NCI-H510A treated with DMSO at 0.1 percent for 48 hours (cell line): ENCODE measurements at regions not wholly inside any gene's neighbourhood (a gene's known extent, or its start where the extent isn't known, plus 50 kb on each side); places are given as distances from the start of the nearest gene placed in this dataset.
A peak's percentile ranks its signal among the peaks of the same experiment; 100 is the strongest.

Experiments used
- DNase-seq: peaks from one replicate; lab custom pipeline; 2025; lab: John Stamatoyannopoulos, UW

DNA sequence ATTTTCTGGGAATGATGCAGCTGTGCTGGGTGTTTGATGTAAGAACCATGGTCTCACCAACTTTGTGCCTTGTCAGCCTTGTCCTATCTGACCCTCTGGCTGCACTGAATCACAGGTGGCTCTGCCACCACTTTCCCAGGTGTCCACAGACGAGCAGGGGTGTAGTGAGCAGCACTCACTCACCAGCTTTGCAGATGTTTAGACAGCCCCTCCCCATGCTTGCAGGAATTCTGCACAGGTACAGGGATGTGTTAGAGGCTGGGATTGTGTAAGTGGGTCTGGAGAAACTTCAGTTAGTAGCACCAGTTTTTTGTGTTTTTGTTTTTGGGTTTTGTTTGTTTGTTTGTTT lies 88.2 kb upstream of the NAA20 start:
- DNase-seq = no peak

DNA sequence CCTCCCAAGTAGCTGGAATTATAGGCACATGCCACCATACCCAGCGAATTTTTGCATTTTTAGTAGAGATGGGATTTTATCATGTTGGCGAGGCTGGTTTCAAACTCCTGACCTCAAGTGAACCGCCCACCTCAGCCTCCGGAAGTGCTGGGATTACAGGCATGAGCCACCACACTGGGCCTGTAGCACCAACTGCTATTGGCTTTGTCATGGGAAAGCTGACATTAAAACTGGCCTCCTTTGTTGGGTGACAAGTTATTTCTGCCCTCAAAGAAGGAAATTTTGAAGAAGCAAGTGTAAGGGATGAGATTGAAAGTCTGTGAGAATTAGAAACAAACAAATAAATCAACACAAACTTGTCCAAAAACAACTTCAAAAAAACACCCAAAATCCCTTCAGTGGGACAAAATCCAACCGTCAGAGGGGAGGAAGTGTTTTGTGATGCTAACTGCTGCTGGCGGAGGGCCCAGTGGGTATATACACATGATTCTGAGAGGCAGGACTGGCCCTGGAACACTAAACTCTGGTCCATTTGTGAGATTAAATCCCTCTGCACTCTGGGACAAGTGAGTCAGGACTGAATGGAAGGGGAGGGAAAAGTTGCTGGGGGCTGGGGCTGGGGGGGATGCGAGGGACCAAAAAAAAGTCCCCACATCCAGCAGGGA lies 87.5 kb upstream of the NAA20 start:
- DNase-seq = no peak

DNA sequence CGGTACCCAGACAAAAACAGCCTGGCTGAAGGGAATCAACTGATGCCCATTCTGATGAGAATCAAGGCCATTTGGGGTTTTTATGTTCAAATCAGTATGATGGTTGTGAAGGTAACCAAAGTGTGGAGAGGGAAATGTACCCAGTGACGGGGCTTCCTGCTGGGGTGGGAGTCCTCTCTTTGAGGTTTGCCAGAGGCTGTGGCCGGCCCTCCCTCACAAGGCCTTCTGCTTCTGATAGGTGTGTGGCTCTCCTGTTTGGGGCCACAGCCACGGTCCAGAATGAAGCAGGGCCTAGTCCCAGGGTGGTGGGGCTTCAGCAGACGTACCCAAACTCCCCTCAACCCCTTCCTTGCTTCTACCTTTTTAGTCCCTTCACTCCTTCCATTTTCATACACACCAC lies 86.7 kb upstream of the NAA20 start:
- no peak for DNase-seq

DNA sequence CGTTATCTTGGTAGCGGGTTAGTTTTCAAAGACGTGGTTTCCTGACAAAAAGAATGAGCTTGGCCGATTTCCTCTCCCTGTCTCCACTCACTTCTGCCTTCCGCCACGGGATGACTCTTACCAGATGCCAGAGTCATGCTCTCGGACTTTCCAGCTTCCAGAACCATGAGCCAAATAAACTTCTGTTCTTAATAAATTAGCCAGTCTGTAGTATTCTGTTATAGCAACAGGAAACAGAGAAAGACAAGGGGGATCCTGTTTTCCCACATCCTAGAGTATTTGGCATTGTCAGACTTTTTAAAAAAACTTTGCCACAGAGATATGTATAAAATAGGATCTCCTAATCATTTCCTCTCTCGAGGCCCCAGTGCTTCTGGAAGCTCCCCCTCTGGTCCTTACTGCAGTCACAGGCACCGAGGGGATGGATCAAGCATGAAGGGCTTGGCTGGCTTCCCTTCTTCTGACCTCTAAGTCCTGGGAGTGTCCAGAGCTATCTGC lies 84.9 kb upstream of the NAA20 start:
- DNase-seq = no peak

DNA sequence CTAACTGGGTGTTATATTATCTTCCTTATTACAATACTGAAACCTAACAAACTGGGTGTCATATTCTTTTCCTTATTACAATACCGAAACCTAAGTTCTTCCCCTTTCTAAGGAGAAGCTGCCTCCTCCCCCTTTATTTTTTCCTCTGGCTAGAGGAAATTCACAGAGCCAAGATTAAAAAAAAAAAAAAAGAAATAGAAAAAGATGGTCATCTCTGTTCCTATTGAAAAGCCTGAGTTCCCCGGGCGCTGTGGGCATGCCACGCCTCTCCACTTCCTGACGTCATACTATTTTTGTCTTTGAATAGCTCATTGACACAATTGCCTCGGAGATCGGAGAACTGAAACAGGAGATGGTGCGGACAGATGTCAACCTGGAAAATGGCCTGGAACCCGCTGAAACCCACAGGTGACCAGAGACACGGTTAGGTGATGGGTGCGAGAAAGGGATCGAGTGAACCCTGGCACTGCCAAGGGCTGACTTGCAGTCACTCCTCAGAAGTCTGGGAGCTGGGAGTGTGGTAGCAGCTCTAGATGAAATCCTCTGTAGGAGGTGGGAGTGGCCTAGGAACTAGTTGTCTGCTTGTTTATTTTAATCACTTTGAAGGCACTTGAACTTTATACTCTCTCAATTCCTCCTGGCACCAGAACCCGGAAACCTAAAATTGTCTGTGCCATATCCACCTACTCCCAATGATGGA lies 82.2 kb upstream of the NAA20 start:
- peak; percentile 93 for DNase-seq

DNA sequence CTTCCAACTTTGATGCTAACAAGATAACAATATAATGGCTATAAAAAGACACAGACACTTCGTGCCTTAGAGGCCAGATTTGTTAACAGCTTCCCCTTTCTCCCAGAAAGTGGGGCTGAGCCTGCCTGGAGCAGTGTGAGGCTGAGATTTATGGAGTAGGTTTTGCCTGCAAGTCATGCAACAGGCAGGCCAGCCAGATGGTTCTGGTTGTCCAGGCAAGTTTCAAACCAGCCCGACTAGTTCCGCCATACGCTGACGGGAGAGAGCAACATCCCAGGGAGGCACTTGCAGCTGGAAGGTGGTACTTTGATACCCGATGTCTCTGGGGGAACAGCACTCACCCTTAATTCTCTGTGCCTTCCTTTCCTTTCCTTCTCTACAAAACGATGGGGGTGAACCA lies 81.3 kb upstream of the NAA20 start:
- peak; percentile 89 for DNase-seq

DNA sequence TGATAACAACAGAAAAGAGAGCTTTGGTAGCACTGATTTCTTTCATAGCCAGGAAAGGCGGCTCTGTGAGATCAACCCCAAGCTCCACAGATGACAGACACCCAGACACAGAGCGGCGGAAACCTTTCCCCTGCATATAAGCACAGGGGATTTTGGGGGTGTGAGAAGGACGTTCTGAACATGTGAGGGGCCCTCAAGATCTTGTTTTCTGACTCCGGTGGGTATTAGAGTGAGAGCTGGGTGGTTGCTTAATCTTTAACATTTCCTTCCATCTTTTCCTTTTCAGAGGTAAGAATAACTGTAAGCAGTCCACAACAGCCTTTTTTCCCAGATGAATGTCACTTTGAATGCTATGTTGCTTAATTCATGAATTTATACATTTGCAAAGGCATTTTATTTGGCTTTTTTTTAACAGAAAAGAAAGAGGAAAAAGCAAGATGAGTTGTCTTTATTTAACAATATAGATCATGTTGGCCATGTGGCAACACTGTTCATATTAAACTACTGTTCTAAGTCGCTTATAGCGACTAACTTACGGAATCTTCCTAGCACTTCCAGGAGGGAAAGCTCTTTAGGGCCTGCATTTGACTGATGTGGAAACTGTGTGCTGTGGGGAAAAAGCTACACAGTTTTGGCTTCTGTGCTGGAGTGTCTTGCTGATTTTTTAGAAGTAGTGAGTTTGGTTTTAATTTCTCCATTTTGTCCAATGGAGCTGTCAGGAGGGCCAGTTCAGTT lies 80.5 kb upstream of the NAA20 start:
- no peak for DNase-seq

DNA sequence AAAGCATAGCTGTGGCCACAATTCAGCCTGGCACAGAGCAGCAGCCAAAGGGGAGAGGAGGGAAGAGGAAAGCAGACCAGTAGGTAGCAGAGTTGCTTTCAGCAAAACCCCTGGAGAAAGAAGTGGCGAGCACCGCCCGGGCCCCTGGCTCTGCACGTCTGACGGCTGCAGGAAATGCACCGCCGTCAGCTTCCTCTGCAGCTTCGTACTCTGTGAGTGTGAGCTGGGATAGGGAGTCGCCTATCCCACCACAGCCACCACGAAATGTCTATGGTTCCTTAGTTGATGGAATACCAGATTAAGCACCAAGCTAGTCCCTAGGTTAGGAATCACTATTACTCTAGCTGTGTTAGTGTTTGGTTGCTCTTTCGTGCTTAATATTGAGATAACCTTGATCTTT lies 79.9 kb upstream of the NAA20 start:
- DNase-seq = no peak

DNA sequence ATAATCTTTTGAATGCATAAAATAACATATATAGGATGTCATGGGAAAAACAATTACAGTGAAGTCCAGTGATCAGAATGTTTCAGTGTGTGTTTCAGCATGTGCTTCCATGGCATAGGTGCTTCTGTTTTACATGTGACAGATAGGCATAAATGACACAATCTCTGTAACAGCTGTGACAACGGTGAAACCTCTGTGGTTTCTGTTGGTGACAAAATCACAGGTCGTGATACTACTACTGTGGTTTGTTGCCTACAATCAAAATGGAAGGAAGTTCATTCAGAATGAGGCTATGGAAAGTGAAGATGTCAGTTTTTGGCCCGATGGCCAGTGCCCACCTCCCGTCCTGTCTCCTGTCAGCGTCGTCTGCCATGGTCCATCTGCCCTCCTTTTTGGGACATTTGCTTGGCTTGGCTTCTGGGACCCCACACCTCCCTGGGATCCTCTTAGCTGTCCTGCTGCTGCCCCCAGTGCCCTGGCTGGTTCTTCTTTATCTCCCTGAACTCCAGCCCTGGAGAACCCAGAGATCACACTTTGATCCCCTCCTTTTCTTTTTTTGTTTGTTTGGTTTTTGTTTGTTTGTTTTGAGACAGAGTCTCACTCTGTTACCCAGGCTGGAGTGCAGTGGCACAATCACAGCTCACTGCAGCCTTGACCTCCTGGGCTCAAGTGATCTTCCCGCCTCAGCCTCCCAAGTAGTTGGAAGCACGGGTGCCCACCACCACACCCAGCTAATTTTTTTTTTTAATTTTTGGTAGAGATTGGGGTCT lies 79.3 kb upstream of the NAA20 start:
- no peak for DNase-seq

DNA sequence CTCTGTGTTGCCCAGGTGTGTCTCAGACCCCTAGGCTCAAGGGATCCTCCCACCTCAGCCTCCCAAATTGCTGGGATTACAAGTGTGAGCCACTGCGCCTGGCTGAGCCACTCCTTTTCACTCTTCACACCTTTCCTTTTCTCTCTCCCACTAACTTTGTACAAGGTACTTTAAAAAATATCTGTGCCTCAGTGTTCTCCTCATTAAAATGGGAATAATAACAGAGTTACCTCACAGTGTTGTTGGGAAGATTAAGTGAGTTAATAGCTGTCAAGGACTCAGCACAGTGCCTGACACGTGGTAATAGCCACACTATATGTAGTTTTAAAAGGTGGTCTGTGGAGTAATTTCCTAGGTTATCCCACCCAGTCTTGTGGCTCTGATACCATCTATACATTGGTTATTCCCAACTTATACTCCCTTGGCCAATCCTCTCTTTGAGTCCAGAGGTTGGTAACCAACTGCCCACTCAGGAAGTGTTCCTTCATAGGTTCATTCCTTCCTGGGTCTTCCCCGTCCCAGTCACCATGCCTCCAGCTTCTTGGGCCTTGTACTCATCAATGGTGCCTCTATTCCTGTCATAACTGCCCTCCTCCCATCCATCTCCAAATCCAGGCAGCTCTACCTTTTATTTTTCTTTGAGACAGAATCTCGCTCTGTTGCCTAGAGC lies 78.6 kb upstream of the NAA20 start:
- DNase-seq = no peak

DNA sequence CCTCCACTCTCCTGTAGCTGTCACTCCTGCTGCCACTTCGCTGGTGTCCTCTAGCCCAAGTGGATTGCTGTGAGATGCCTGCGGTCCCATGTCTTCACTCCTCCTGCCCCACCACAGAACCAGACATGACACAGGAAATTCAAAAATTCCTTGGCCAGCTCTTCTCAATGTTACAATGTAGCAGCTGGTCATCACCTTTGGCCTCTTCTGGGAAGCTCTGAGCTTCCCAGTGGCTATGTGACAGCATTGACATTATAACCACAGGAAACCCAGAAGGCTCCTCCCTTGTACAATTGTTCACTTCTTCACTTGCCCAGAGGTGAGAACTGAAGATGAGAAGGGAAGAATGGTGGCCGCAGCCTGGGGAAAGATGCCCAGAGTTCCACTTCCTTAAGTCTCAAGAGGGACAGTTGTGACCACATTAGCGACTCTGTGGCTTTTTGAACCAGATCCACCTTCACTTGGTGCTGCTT lies 76.1 kb upstream of the NAA20 start:
- DNase-seq = no peak

DNA sequence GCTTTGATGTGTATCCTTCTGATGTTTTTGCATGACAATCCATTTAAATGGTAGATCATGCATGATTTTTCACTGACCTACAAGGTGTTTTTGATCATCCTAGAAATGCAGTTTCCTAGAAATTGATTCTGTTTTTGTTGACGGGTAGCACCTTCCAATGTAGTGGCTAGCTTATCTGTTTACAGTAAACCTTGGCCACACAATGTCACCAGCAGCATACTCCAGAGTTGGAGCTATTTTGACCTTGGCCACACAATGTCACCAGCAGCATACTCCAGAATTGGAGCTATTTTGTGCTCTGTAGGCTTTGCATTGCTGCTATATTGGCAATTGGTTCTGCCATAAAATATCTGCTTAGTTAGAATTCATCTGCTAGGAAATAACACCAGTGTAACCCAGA lies 74.6 kb upstream of the NAA20 start:
- DNase-seq = no peak

DNA sequence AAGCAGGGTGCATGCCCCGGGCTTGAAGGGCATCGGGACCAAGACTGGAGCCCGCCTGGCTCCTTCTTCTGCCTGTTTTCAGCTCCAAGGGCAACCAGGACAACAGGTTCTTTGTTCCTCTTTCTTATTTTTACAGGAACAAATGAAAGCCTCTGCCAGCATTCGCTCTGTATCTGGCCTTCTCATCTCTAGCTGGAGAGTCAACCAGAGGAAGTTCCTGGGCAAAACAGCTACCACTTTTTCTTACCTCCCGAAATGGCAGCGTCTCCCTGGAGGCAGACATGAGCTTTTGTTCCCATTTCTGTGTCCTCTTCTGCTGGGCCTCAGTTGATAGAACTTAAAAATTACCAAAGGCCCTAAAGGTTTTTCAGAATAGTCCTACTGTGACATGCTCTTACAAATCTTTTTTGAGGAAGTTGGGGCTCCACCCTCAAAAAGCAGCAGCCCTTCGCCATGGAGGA lies 74.1 kb upstream of the NAA20 start:
- DNase-seq = no peak

DNA sequence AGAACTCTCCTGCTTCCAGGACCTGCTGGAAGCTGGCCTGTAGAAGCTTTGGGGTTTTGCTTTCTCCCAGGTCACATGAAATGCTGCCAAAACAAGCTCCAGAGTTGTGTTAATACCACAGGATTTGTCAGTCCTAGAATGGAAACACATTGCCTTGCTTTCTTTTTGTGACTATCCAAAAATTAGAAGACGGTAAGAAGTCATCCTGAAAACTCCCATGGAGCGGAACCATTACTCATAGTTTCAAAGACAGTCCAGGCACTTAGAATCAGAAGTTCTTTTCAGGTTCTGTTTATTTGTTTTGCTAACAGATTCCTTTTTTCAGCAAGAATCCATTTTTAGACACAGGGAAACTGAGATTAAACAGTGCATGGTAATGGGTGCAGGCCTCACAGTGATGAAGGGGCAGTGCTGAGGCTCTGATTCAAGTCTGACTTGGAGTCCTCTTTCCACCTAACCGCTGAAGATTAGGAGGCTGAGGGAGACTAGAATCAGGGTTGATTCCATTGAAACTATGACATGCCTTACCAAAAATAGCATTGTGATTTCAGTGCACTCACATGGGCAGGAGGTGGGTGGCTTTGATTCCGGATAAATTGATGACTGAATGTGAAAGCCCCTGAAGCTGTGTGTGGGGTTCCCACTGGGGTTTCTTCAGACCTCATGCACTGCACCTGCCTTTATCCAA lies 72.2 kb upstream of the NAA20 start:
- no peak for DNase-seq

DNA sequence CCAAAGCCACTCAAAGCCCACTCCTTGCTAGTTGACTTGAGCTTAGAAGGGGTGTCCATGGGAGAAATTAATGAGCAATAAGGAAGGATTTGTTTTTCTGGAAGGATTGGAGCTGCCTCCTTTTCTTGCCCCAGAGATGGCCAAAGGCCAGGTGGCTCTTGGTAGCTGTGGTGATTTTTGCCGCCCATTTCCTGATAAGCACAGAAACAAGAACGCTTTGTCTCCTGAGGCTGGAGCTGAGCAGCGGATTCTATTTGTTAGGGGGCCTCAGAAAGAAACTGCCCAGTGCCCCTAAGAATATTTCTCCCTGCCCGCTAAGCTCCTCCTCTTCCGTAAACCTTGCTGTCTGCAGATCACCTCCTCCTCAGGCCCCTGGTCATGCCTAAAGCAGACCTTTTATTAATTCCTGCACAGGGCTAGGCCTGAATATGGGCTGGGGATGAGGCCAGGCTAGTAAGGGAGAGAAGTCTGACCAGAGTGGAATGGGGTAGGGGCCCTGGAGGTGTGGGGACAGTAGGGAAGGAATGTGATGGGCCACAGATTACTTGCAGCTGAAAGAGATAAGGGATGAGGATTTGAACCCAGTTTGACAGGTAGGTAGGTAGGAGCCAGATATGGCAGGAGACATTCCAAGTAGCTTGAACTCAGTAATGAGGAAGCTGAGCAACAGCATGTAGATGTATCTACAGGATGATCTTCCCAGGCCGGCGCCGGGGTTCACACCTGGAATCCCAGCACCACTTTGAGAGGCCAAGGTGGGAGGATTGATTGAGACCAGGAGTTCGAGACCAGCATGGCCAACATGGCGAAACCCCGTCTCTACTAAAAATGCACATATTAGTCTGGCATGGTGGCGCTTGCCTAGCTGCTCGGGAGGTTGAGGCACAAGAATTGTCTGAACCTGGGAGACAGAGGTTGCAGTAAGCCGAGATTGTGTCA lies 71.2 kb upstream of the NAA20 start:
- DNase-seq = no peak

DNA sequence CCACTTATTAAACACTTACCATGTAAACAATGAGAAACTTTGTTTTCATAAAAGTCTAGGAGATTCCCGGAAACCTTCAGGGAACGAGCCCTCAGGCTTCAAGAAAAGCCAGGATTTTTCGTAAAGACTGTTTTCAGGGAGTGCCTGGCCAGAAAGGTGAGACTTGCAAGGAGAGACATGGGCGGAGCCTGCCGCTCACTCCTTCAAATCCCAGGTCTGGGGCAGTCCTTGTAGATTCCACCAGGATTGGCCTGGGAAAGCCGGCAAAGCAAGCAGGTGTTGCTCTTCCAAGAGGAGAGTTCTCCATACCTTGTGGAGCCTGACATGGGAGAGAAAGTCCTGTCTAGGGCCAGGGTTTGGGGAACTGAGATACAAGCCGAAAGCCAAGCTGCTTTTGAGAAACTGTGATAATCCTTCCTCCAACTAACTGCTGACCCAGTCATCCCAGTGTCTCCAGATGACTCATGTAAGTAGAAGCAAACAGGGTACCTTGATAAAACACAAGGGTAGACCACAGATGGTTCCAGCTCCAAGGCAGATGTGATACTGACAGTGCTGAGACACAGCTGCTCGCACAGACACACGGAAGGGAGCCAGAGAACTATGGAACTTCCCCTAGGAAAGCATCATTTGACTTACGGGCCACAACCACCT lies 69.4 kb upstream of the NAA20 start:
- DNase-seq = no peak

DNA sequence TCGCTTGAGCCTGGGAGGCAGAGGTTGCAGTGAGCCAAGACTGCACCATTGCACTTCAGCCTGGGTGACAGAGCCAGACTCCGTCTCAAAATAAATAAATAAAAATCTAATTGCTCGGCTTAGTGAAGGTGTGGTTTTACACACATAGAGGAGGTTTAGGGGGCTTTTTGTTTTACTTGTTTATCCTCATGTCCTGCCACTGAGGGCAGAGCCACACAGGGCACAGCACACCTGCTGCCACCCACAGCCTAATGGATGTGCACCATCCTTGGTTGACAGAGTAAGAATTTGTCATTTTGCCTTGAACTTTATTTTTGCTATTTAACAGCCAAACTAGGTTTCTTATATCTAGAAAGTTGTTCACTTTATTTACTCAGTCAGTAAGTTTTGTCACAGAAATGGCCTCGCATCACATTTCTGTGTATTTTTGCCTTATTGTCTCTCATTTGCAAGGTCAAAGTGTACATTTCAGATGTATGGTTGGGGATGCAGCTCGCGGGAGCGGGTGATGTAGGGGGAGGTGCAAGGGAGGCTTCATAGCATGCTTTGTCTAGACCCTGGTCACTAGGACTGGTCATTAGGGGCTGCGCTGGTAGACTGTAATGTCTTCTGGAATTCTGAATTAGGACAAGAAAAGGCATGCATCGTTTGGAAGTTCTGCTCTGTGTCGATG lies 67.8 kb upstream of the NAA20 start:
- no peak for DNase-seq

DNA sequence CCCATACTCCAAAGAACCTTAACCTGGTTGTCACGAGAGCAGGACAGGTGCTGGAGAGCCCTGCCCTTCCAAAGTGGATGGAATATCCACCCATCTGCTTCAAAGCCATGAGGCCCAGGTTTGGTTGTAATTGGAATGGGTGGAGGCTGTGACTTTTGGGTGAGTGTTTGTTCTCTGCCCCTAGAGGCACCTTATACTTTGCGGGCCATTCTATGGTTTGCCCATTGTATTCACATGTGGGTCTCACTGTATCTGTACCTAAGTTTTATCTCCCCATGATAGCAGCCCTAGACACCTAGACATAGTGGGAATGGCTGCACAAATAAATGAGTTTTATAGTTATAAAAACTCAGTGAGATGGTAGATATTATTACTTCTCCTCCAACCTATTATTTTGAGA lies 67.1 kb upstream of the NAA20 start:
- no peak for DNase-seq

DNA sequence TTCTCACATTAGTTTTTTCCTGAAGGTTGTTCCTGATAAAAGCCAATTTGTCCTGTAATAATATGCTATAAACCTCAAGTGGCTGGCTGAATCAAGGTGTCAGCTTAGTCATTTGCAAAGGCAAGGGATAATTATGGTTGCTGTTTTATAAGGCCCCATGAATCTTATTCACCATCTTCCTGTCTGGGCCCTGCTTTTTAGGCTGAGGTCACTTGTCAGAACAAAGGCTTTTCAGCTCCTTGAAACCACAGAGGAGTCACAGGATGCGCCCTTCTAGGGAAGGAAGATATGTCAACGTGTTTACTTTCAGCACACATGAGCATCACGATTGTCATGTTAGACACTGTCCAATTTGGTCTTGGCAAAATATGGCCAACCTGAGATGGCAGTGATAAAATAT lies 64.8 kb upstream of the NAA20 start:
- no peak for DNase-seq
